ENCODE measurements at regions not wholly inside any gene's neighbourhood (a gene's known extent, or its start where the extent isn't known, plus 50 kb on each side); places are given as distances from the start of the nearest gene placed in this dataset.
"Not testable (repeated sequence)": the region's sequence is repeated elsewhere in the genome, so short reads cannot be mapped to it uniquely, and the experiment has no call there.

- DNase-seq (ENCODE audit: low read depth) = no peak
Measured at GRCh38 chr11:36791957-36792356, 193.9 kb upstream of the RAG2 start.

GRCh38 chr11:36790526-36790925 is 192.5 kb upstream of the RAG2 start:
- DNase-seq (ENCODE audit: low read depth) = no peak

- no peak for DNase-seq (ENCODE audit: low read depth)
Measured at GRCh38 chr11:36783808-36784207, 185.8 kb upstream of the RAG2 start.

GRCh38 chr11:36779791-36780190 is 181.8 kb upstream of the RAG2 start:
- DNase-seq (ENCODE audit: low read depth) = no peak

GRCh38 chr11:36777311-36777710 is 179.3 kb upstream of the RAG2 start:
- no peak for DNase-seq (ENCODE audit: low read depth)

GRCh38 chr11:36775756-36776155 is 177.7 kb upstream of the RAG2 start:
- DNase-seq (ENCODE audit: low read depth) = no peak

- no peak for DNase-seq (ENCODE audit: low read depth)
Measured at GRCh38 chr11:36775130-36775529, 177.1 kb upstream of the RAG2 start.

GRCh38 chr11:36774603-36775002 is 176.6 kb upstream of the RAG2 start:
- no peak for DNase-seq (ENCODE audit: low read depth)

- DNase-seq (ENCODE audit: low read depth) = no peak
Measured at GRCh38 chr11:36763187-36763586, 165.2 kb upstream of the RAG2 start.

GRCh38 chr11:36757075-36757474 is 159.0 kb upstream of the RAG2 start:
- no peak for DNase-seq (ENCODE audit: low read depth)

- DNase-seq (ENCODE audit: low read depth) = no peak
Measured at GRCh38 chr11:36753960-36754359, 155.9 kb upstream of the RAG2 start.

- no peak for DNase-seq (ENCODE audit: low read depth)
Measured at GRCh38 chr11:36751996-36752395, 154.0 kb upstream of the RAG2 start.

GRCh38 chr11:36751335-36751781 is 153.3 kb upstream of the RAG2 start:
- no peak for DNase-seq (ENCODE audit: low read depth)

GRCh38 chr11:36750349-36750748 is 152.3 kb upstream of the RAG2 start:
- DNase-seq (ENCODE audit: low read depth) = no peak

- DNase-seq (ENCODE audit: low read depth) = no peak
Measured at GRCh38 chr11:36748836-36749235, 150.8 kb upstream of the RAG2 start.

- DNase-seq (ENCODE audit: low read depth) = peak; percentile 64
Measured at GRCh38 chr11:36746886-36747710, 149.1 kb upstream of the RAG2 start.

GRCh38 chr11:36744375-36745168 is 146.5 kb upstream of the RAG2 start:
- DNase-seq (ENCODE audit: low read depth) = peak; percentile 24

- no peak for DNase-seq (ENCODE audit: low read depth)
Measured at GRCh38 chr11:36743039-36743438, 145.0 kb upstream of the RAG2 start.

GRCh38 chr11:36741515-36741914 is 143.5 kb upstream of the RAG2 start:
- no peak for DNase-seq (ENCODE audit: low read depth)

- DNase-seq (ENCODE audit: low read depth) = no peak
Measured at GRCh38 chr11:36738292-36738861, 140.3 kb upstream of the RAG2 start.

- DNase-seq (ENCODE audit: low read depth) = no peak
Measured at GRCh38 chr11:36736103-36736502, 138.1 kb upstream of the RAG2 start.

- not testable (repeated sequence) for DNase-seq (ENCODE audit: low read depth)
Measured at GRCh38 chr11:36733721-36734120, 135.7 kb upstream of the RAG2 start.

- DNase-seq (ENCODE audit: low read depth) = no peak
Measured at GRCh38 chr11:36730761-36731160, 132.7 kb upstream of the RAG2 start.
